OCI-LY1 (cell line): ENCODE measurements at regions not wholly inside any gene's neighbourhood (a gene's known extent, or its start where the extent isn't known, plus 50 kb on each side); places are given as distances from the start of the nearest gene placed in this dataset.

Experiments
- H2AFZ ChIP-seq: fragments of 200-600 bp; sonication (generic), shearing (Covaris generic); 2 replicates; pipeline ENCODE4 v1.6.0; 2014; ENCODE audit warnings: antibody characterized with exemption, mild to moderate bottlenecking, low read length
- H3F3A ChIP-seq: fragments of 200-600 bp; sonication (generic), shearing (Covaris generic); 2 replicates; pipeline ENCODE4 v1.6.0; 2014; ENCODE audit warnings: mild to moderate bottlenecking, antibody characterized with exemption, low read length, moderate library complexity; ENCODE audit not compliant: insufficient read depth
- H3K27ac ChIP-seq: fragments of 200-600 bp; sonication (generic); 2 replicates; pipeline ENCODE4 v1.5.1; 2014; ENCODE audit warnings: low read length, mixed run types, mild to moderate bottlenecking, low read depth; ENCODE audit not compliant: poor library complexity, severe bottlenecking
- H3K27me3 ChIP-seq: fragments of 200-600 bp; sonication (generic); 2 replicates; pipeline ENCODE4 v1.6.0; 2014; ENCODE audit warnings: antibody characterized with exemption, mild to moderate bottlenecking, low read length, moderate library complexity; ENCODE audit not compliant: insufficient read depth
- H3K36me3 ChIP-seq: fragments of 200-600 bp; sonication (generic); 2 replicates; pipeline ENCODE4 v1.6.1; 2014; ENCODE audit warnings: mild to moderate bottlenecking, antibody characterized with exemption, low read length, moderate library complexity, mixed read lengths; ENCODE audit not compliant: insufficient read depth
- H3K4me1 ChIP-seq: fragments of 200-600 bp; sonication (generic); 2 replicates; pipeline ENCODE4 v1.5.1; 2014; ENCODE audit warnings: mild to moderate bottlenecking, low read length, moderate library complexity; ENCODE audit not compliant: insufficient read depth, severe bottlenecking
- H3K4me2 ChIP-seq: fragments of 200-600 bp; sonication (generic), shearing (Covaris generic); 2 replicates; pipeline ENCODE4 v1.6.1; 2014; ENCODE audit warnings: low read length
- H3K4me3 ChIP-seq: fragments of 200-600 bp; sonication (generic); 2 replicates; pipeline ENCODE4 v1.5.1; 2014; ENCODE audit warnings: low read length, low read depth, mild to moderate bottlenecking, mixed read lengths; ENCODE audit not compliant: poor library complexity, severe bottlenecking
- H3K79me2 ChIP-seq: fragments of 200-600 bp; shearing (Covaris generic); 2 replicates; pipeline ENCODE4 v1.6.1; 2016; ENCODE audit warnings: mixed run types, low read length, mixed read lengths; ENCODE audit not compliant: insufficient read depth
- H3K9ac ChIP-seq: fragments of 200-600 bp; sonication (generic), shearing (Covaris generic); 2 replicates; pipeline ENCODE4 v1.6.1; 2014; ENCODE audit warnings: mild to moderate bottlenecking, low read length, mixed read lengths
- H3K9me2 ChIP-seq: fragments of 200-600 bp; sonication (generic), shearing (Covaris generic); 2 replicates; pipeline ENCODE4 v1.6.1; 2014; ENCODE audit warnings: low read depth, mild to moderate bottlenecking, low read length, mixed read lengths
- H3K9me3 ChIP-seq: fragments of 200-600 bp; shearing (Covaris generic); 2 replicates; pipeline ENCODE4 v1.6.1; 2014; ENCODE audit warnings: low read length, mixed read lengths
- H4K20me1 ChIP-seq: fragments of 200-600 bp; sonication (generic), shearing (Covaris generic); 2 replicates; pipeline ENCODE4 v1.6.0; 2016; ENCODE audit warnings: mild to moderate bottlenecking, low read length; ENCODE audit not compliant: insufficient read depth
- EZH2 ChIP-seq: fragments of 200-600 bp; sonication (generic), shearing (Covaris generic); IDR thresholded peaks from 2 replicates; pipeline ENCODE4 v1.8.0; 2017; ENCODE audit warnings: borderline replicate concordance, mixed run types, mild to moderate bottlenecking, antibody characterized with exemption, low read length, moderate library complexity, mixed read lengths
- TF ChIP-seq, protein P1 (sequence below): fragments of 200-600 bp; sonication (generic), shearing (Covaris generic); IDR thresholded peaks from 2 replicates; pipeline ENCODE4 v1.5.1; 2017; ENCODE audit warnings: mild to moderate bottlenecking, antibody characterized with exemption, low read length, moderate library complexity, mixed read lengths

DNA sequence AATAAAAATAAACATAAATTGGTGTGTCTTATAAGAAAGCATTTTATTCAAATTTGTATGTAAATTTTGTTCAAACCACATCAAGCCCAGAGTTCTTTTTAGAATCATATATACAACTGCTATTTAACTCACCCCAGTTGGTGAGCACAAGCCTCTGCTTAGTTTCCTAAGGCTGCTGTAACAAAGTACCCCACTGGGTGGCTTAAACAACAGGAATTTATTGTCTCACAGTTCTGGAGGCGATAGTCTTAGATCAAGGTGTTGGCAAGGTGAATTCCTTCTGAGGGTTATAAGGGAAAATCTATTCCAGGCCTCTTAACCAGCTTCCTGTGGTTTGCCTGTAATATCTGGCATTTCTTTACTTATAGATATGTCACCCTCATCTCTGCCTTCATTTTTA is 1133.5 kb downstream of the OLFM4 start:
- H3K9me2 ChIP-seq = no peaks in the 10 kb centered on the region
- no peaks in the 10 kb centered on the region for H3K9me3 ChIP-seq
- TF ChIP-seq, protein P1, sequence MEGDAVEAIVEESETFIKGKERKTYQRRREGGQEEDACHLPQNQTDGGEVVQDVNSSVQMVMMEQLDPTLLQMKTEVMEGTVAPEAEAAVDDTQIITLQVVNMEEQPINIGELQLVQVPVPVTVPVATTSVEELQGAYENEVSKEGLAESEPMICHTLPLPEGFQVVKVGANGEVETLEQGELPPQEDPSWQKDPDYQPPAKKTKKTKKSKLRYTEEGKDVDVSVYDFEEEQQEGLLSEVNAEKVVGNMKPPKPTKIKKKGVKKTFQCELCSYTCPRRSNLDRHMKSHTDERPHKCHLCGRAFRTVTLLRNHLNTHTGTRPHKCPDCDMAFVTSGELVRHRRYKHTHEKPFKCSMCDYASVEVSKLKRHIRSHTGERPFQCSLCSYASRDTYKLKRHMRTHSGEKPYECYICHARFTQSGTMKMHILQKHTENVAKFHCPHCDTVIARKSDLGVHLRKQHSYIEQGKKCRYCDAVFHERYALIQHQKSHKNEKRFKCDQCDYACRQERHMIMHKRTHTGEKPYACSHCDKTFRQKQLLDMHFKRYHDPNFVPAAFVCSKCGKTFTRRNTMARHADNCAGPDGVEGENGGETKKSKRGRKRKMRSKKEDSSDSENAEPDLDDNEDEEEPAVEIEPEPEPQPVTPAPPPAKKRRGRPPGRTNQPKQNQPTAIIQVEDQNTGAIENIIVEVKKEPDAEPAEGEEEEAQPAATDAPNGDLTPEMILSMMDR = no peak
- no peak for TF ChIP-seq EZH2

DNA sequence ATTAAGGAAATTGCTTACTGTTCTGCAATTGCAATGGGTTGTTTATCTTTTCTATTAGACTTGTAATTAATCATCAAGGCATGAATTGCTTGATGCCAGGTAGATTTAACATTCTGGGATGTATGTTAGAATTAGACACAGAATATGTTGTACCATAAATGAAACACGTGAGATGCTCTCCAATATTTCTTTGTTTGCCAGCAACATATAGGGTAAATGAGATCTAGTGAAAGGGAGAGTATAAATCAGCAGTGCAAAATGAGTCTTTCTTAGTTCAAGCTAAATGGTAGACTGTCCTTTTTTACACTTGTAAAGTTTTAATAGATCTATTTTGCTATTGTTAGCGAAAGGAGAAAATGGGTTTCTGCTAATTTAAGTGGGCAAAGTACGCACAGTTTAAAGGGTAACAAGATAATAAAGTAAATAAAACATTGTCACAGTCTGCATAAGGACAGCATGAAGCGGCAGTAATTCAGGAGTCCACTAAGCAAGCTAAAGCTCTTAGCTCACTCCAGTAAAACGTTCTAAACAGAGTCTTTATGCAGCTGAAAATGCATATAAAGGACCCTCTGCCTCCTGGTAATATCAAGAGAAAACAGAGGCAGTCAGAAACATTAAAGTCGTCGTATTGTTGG is 1137.1 kb downstream of the OLFM4 start:
- no peaks in the 10 kb centered on the region for H3K79me2 ChIP-seq
- no peak overlapping the region for H3K4me2 ChIP-seq
- no peak overlapping the region for H3K27ac ChIP-seq
- H3K4me3 ChIP-seq = no peak overlapping the region
- H3F3A ChIP-seq = no peaks in the 10 kb centered on the region
- no peak overlapping the region for H2AFZ ChIP-seq
- H3K27me3 ChIP-seq = no peaks in the 10 kb centered on the region
- TF ChIP-seq EZH2 = no peak
- TF ChIP-seq, protein P1 = no peak
- H3K9ac ChIP-seq = no peak overlapping the region
- no peaks in the 10 kb centered on the region for H3K9me3 ChIP-seq
- H4K20me1 ChIP-seq = no peaks in the 10 kb centered on the region
- H3K36me3 ChIP-seq = no peaks in the 10 kb centered on the region
- no peaks in the 10 kb centered on the region for H3K9me2 ChIP-seq
- no peaks in the 10 kb centered on the region for H3K4me1 ChIP-seq

More for the DNA sequence above, 1133.5 kb downstream of the OLFM4 start:
- Histone ChIP-seq H3K4me1 (no peaks in the 10 kb centered on the region), H3K27ac (no peak overlapping the region), H3K9ac (no peak overlapping the region), H3K27me3 (no peaks in the 10 kb centered on the region), H3K4me3 (no peak overlapping the region), H2AFZ (no peak overlapping the region), H3F3A (no peaks in the 10 kb centered on the region), H3K36me3 (no peaks in the 10 kb centered on the region), H4K20me1 (no peaks in the 10 kb centered on the region), H3K79me2 (no peaks in the 10 kb centered on the region), H3K4me2 (no peak overlapping the region)

DNA sequence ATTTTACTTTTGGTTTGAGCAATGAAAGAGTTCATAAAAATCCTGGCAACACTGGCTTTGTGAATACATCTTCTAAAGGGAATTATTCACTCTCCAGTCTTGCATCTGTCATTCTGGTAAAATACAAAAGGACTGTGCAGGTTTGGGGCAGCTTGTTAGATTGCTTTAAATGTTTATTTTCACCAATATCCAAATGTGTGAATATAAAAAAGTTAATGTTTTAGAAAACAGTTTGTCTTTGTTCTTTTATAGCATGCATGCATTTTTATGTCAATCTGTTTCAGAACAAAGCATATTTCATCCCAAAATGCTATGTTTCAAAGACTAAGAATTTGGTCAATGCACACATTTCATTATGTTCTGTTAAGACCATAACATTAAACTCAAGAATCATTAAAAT is 1145.4 kb downstream of the OLFM4 start:
- H3K27ac ChIP-seq = no peak overlapping the region
- no peaks in the 10 kb centered on the region for H3K4me1 ChIP-seq
- H3K9me2 ChIP-seq = no peaks in the 10 kb centered on the region
- no peak overlapping the region for H3K9ac ChIP-seq
- no peaks in the 10 kb centered on the region for H3K9me3 ChIP-seq
- no peak overlapping the region for H3K4me2 ChIP-seq
- no peaks in the 10 kb centered on the region for H3F3A ChIP-seq
- no peaks in the 10 kb centered on the region for H3K27me3 ChIP-seq
- H3K4me3 ChIP-seq = no peak overlapping the region
- H2AFZ ChIP-seq = no peak overlapping the region
- no peaks in the 10 kb centered on the region for H3K36me3 ChIP-seq
- H4K20me1 ChIP-seq = no peaks in the 10 kb centered on the region
- TF ChIP-seq, protein P1 = no peak
- TF ChIP-seq EZH2 = no peak
- H3K79me2 ChIP-seq = no peaks in the 10 kb centered on the region
